GM18511 (cell line): ENCODE measurements at regions not wholly inside any gene's neighbourhood (a gene's known extent, or its start where the extent isn't known, plus 50 kb on each side); places are given as distances from the start of the nearest gene placed in this dataset.
"Not testable (repeated sequence)": the region's sequence is repeated elsewhere in the genome, so short reads cannot be mapped to it uniquely, and the experiment has no call there.

Source experiments
- ATAC-seq: cut with Tn5 transposase; IDR thresholded peaks from one replicate; pipeline ENCODE4 v1.9.1; 2021; ENCODE audit warnings: mild to moderate bottlenecking, moderate library complexity; ENCODE audit not compliant: unreplicated experiment

GRCh38 chr1:228796945-228797344 lies 61.7 kb downstream of the RHOU start:
- not testable (repeated sequence) for ATAC-seq

GRCh38 chr1:228798035-228798434 lies 62.8 kb downstream of the RHOU start:
- ATAC-seq, result no peak

- ATAC-seq, result no peak
Observed at GRCh38 chr1:228798548-228798947, 63.3 kb downstream of the RHOU start.

- ATAC-seq, result no peak
Observed at GRCh38 chr1:228799924-228800323, 64.6 kb downstream of the RHOU start.

GRCh38 chr1:228801068-228801467 lies 65.8 kb downstream of the RHOU start:
- no peak for ATAC-seq

- ATAC-seq, result no peak
Observed at GRCh38 chr1:228802386-228803220, 67.3 kb downstream of the RHOU start.

- no peak for ATAC-seq
Observed at GRCh38 chr1:228803421-228803820, 68.1 kb downstream of the RHOU start.

- no peak for ATAC-seq
Observed at GRCh38 chr1:228804173-228804572, 68.9 kb downstream of the RHOU start.

- ATAC-seq, result peak; percentile 88
Observed at GRCh38 chr1:228804640-228805413, 69.5 kb downstream of the RHOU start.

- ATAC-seq, result no peak
Observed at GRCh38 chr1:228807904-228808605, 72.8 kb downstream of the RHOU start.

- no peak for ATAC-seq
Observed at GRCh38 chr1:228809621-228810394, 74.5 kb downstream of the RHOU start.

GRCh38 chr1:228810395-228810758 lies 75.1 kb downstream of the RHOU start:
- no peak for ATAC-seq

GRCh38 chr1:228810878-228811711 lies 75.8 kb downstream of the RHOU start:
- ATAC-seq, result peak; percentile 85

GRCh38 chr1:228811712-228812305 lies 76.5 kb downstream of the RHOU start:
- no peak for ATAC-seq

GRCh38 chr1:228812961-228813360 lies 77.7 kb downstream of the RHOU start:
- ATAC-seq, result no peak

- no peak for ATAC-seq
Observed at GRCh38 chr1:228814176-228814575, 78.9 kb downstream of the RHOU start.

- ATAC-seq, result no peak
Observed at GRCh38 chr1:228818296-228818695, 83.0 kb downstream of the RHOU start.

- no peak for ATAC-seq
Observed at GRCh38 chr1:228818928-228819630, 83.8 kb downstream of the RHOU start.

GRCh38 chr1:228821252-228821651 lies 86.0 kb downstream of the RHOU start:
- no peak for ATAC-seq
